T47D (cell line): ENCODE measurements at regions not wholly inside any gene's neighbourhood (a gene's known extent, or its start where the extent isn't known, plus 50 kb on each side); places are given as distances from the start of the nearest gene placed in this dataset.

Experiments used
- DNase-seq, 2 experiments: peaks; one replicate each; pipeline versions ENCODE4 v3.0.0 to v3.0.0-alpha.2; 2011 to 2012; ENCODE audit warnings: low read depth in 1 of 2, low spot score in 1 of 2
- JUND ChIP-seq: IDR thresholded peaks from 2 replicates; pipeline ENCODE4 v1.6.1; 2012; ENCODE audit warnings: low read depth
- in situ Hi-C: cut with HindIII; loops from 2 replicates; pipeline ENCODE4 v1.10.0; 2016; ENCODE audit warnings: low sequenced_read_pairs, low pct_unique_long_range_greater_than_20kb

DNA sequence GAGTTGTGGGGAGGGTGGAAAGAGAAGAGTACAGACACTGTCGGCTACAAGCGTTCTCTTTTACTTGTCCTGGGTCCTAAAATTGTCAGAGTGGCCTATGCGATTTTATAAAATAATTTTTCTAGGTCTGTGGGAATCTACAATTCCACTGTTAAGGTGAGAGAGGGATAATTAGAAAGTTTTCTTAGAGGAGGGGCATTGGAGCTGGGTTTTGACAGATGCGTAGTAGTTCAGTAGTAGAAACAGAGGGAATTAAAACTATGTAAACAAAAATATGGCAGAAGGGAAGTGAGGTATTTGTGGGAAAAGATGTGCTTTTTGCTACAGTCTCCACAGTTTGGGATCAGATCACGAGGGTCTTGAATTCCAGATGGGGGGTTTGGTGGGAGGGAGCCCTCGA lies 129.1 kb upstream of the SHB start:
- DNase-seq, result no peak
- in situ Hi-C loops, result no loop called here
- no peak for TF ChIP-seq JUND

DNA sequence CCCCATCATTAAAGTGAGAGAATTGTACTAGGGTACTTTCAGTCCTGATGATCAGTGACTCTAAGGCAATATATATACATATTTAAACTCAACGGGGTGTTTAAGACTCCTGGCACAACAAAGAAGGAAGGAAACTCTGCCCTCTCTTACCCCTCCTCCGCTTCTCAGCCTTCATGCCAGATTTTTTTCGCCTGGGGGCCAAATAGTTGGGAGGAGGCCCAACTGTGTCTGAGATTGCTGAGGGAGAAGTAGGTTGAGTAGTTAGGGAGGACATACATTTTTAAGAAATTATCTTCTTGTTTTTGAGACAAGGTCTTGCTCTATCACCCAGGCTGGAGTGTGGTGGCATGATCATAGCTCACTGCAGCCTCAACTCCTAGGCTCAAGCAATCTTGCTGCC lies 127.7 kb upstream of the SHB start:
- DNase-seq, result peak in 1 of 2 experiments; percentile 77
- no peak for TF ChIP-seq JUND
- in situ Hi-C loops, result no loop called here

- no peak for TF ChIP-seq JUND
- peak in 1 of 2 experiments; percentile 86 for DNase-seq
- in situ Hi-C loops, result no loop called here
These were observed 126.7 kb upstream of the SHB start for GRCh38 chr9:38195737-38196161.

DNA sequence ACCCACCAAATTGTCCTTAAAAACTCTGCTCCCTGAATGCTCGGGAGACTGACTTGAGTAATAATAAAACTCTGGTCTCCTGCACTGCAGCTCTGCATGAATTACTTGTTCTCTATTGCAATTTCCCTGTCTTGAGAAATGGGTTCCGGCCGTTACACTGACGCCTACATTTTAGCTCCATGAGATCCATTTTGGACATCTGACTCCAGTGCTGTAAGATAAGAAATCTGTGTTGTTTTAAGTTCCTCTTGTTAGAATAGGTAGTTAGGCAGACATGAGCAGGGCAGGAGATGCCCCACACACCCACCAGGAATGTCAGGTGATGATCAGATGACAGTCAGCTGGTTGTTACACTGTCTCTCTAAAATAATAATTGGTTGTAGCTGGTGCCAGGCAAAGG lies 125.8 kb upstream of the SHB start:
- TF ChIP-seq JUND, result no peak
- in situ Hi-C loops, result no loop called here
- DNase-seq, result no peak

GRCh38 chr9:38192731-38193265 lies 123.8 kb upstream of the SHB start:
- no peak for DNase-seq
- TF ChIP-seq JUND, result no peak
- in situ Hi-C loops, result no loop called here

DNA sequence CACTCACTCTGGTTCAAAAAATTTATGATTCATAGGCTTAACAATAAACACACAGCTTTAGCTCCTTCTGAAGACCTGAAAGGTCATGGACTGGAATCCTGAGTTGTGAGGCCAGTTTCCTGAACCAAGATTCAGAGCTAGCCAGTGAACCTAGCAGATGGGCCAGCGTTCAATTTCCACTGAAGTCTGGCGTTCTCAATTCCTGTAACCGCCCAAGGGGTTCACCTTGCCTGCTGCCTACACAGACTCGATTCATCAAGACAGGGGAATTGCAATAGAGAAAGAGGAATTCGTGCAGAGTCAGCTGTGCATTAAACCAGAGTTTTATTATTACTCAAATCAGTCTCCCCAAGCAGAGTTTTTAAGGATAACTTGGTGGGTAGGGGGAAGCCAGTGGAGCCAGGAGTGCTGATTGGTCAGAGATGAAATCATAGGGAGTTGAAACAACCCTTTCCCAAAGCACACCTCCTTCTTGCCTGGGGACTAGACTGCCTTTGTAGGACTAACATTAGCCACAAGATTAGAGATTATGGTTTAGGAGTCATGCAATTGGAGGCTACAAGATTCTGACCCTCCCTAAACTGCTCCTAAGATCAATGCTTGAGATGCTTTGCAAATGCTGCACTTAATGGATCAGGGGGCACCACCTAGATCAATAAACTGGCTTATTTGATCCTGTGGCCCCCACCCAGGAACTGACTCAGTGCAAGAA lies 117.5 kb upstream of the SHB start:
- no peak; the same call in 1 of the 2 replicates for TF ChIP-seq JUND
- in situ Hi-C loops, result no loop called here
- peak in 1 of 2 experiments; percentile 84 for DNase-seq

DNA sequence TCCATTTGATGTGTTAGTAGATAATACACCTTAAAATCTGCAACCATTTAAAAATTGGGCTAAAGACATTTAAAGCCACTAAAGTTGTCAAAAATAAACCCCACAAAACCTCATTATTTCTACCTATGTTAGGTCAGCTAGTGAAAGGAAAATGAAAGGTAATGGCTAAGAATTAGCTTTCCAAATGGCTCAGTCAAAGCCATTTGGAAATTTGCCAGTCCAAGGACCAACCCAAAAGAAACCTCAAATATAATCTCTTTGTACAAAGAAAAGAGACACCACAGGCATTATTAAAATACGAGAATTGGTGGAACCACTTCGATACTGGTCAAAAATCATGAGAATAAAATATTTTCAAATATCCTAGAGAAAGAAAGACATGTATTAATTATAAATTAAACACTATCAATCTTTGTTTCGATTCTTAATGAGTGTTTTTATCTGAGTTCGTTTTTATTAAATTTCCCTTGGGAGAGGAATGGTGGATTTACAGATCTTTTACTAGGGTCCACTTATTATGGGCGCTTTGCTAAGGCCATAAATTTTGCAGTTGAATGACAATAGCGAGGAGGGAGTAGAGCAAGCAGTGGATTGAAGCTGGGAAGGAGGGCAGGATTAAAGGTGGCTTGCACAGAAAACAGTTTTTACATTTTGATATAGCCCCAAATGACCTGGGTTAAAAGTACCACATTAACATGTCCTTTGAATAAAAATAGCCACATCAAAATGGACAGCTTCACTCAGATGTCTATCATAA lies 116.8 kb upstream of the SHB start:
- in situ Hi-C loops, result no loop called here
- TF ChIP-seq JUND, result no peak
- no peak for DNase-seq

DNA sequence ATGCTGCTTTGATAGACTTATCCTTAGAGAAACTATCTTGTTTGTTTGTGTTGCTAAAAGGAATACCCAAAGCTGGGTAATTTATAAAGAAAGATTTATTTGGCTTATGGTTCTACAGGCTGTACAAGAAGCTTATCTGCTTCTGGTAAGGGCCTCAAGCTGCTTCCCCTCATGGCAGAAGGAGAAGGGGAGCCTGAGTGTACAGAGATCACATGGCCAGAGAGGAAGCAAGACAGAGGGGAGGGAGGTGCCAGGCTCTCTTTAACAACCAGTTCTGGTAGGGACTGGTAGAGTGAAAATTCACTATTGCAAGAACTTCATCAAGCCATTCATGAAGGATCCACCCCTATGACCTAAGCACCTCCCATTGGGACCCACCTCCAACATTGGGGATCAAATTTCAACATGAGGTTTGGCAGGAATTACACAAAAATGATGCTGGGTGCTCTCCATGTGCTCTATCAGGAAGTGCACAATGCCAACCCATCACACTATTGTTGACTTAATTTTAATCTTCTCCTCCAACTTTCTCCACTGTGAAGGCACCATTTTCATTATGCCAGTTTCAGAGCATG lies 115.1 kb upstream of the SHB start:
- TF ChIP-seq JUND, result no peak
- DNase-seq, result peak in 1 of 2 experiments; percentile 64
- in situ Hi-C loops, result no loop called here

DNA sequence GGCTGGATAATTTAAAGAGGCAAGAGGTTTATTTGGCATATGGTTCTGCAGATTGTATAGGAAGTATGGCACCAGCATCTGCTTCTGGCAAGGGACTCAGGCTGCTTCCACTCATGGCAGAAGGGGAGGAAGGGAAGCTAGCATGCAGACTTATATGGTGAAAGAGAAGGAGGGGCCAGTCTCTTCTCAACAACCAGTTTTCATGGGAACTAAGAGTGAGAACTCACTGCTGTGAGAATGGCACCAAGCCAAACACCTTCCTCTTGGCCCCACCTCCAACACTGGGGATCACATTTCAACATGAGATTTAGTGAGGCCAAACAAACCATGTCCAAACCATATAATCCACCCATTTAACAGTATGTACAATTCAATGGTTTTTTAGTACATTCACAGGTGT lies 113.3 kb upstream of the SHB start:
- in situ Hi-C loops, result no loop called here
- peak in 1 of 2 experiments; percentile 76 for DNase-seq
- TF ChIP-seq JUND, result no peak

GRCh38 chr9:38181866-38182265 lies 112.8 kb upstream of the SHB start:
- in situ Hi-C loops, result no loop called here
- no peak for TF ChIP-seq JUND
- DNase-seq, result no peak

DNA sequence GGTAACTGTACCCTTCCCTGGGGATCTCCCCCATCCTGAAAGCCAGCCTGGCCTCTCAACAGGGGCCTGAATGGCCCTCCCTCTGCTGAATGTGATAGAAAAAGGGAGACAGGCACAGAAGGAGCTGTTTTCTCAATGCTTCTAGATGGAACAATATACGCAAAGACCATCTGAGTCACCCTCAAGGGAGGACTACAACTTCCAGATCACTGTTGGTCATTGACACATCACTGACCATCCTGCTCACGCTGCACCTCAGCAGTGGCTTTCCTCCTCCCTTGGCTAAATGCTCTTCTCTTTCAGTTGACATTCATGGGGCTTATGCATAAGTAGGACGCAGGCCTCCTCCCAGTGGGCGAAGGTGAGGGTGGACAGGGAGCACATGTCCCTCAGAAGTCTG lies 112.2 kb upstream of the SHB start:
- in situ Hi-C loops, result no loop called here
- TF ChIP-seq JUND, result no peak
- no peak for DNase-seq

DNA sequence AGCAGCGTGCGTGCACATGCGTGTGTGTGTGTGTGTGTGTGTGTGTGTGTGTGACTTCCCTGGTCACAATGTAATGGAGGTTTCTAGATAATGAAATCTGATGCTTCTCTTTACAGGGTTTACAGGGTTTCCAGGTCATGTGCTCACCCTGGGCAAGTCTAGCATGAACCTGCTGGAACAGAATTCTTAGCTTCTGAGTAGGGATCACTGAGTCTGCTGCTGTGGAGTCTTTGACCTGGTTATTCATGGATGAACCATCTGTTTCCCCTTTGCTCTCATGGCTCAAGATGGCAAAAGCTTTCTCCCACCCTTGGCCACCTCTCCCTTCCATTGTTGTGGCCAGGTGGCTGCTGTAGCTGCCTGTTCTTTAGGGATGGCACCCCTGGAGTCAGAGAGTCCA lies 111.6 kb upstream of the SHB start:
- in situ Hi-C loops, result no loop called here
- no peak for DNase-seq
- no peak for TF ChIP-seq JUND

DNA sequence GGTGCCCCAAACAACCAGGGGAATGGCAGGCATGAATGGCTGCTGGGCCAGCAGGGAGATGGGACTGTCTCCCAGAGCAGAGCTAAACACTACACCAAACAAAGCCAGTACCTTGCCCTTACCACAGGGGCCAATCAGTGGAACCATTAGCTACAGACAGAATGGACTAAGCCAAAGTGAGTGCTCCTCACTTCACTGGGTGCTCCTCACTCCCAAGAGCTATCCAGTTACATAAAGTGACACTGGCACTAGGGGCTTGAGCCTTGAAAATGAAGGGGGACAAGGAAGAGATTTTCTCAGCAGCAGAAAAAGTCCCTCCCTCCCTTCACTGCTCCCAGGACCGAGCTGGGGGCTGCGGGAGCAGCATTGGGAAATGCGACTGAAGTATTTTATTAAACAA lies 110.9 kb upstream of the SHB start:
- in situ Hi-C loops, result no loop called here
- no peak for TF ChIP-seq JUND

More for the DNA sequence above, 110.9 kb upstream of the SHB start:
- no peak for DNase-seq
